ENCODE measurements at regions not wholly inside any gene's neighbourhood (a gene's known extent, or its start where the extent isn't known, plus 50 kb on each side); places are given as distances from the start of the nearest gene placed in this dataset.

DNA sequence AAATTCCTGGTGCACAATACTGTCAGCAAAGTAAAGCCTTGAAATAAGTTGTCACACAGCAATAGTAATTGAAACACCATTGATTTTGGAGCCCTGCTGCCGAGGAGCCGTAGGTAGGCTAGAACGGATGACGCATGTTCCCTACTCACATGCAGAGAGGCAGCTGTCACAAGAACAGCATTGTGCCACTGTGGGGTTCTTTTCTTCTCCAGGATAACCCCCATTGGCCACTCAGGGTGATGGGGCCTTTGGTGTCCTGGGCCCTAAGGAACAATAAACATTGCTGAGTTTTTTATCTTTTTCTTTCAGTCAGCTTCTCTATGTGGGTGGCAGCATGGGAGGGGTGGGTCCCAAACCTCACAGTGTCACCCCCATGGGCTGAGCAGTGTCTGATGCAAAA, 542.3 kb downstream of the BCOR start:
- TF ChIP-seq, protein P1, sequence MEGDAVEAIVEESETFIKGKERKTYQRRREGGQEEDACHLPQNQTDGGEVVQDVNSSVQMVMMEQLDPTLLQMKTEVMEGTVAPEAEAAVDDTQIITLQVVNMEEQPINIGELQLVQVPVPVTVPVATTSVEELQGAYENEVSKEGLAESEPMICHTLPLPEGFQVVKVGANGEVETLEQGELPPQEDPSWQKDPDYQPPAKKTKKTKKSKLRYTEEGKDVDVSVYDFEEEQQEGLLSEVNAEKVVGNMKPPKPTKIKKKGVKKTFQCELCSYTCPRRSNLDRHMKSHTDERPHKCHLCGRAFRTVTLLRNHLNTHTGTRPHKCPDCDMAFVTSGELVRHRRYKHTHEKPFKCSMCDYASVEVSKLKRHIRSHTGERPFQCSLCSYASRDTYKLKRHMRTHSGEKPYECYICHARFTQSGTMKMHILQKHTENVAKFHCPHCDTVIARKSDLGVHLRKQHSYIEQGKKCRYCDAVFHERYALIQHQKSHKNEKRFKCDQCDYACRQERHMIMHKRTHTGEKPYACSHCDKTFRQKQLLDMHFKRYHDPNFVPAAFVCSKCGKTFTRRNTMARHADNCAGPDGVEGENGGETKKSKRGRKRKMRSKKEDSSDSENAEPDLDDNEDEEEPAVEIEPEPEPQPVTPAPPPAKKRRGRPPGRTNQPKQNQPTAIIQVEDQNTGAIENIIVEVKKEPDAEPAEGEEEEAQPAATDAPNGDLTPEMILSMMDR (conservative IDR thresholded peaks at IDR 0.05; ENCODE audit: low read depth, low read length), result no peak
- no peak for DNase-seq (ENCODE audit: low read depth)

DNA sequence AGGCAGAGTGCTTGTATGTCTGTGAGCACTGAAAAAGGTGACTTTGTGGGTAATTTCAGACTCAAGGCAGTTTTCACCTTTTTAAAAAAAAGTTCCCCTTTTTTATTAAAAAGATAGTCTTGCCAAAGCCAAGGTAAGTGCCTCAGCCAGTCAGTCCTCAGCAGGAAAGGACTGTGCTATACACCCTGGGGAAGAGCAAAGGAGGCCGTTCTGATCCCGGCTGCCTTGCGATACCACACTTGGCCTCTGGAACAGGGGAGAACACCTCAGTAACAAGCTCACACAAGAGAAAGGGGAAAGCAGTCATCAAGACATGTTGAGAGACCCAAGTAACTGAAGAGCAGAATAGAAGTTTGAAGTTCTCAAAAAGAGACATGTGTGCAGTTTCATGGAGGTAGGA, 541.7 kb downstream of the BCOR start:
- TF ChIP-seq, protein P1 (conservative IDR thresholded peaks at IDR 0.05; ENCODE audit: low read depth, low read length), result no peak
- H3K4me3 ChIP-seq (ENCODE audit: low read depth, low read length), result no peak overlapping the region
- no peak for DNase-seq (ENCODE audit: low read depth)

More for the DNA sequence above, 542.3 kb downstream of the BCOR start:
- H3K4me3 ChIP-seq (ENCODE audit: low read depth, low read length), result no peak overlapping the region

DNA sequence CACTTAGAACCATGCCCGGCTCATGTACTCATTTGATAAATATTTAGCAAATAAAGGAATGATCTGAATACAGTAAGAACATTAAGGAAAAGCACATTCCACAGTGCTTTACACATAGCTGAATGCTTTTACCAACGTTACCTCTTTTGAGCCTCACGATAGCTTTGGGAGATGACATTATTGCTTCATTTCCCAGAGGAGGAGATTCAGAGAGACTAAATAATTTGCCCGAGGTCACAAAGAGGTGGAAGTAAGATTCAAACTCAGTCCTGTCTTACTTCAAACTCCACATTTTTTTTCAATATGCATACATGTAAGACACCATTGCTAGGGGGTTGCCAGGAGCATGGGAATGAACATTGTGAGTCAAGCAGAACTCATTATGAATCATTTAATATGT, 538.5 kb downstream of the BCOR start:
- TF ChIP-seq, protein P1 (conservative IDR thresholded peaks at IDR 0.05; ENCODE audit: low read depth, low read length), result no peak
- DNase-seq (ENCODE audit: low read depth), result no peak
- H3K4me3 ChIP-seq (ENCODE audit: low read depth, low read length), result no peak overlapping the region

DNA sequence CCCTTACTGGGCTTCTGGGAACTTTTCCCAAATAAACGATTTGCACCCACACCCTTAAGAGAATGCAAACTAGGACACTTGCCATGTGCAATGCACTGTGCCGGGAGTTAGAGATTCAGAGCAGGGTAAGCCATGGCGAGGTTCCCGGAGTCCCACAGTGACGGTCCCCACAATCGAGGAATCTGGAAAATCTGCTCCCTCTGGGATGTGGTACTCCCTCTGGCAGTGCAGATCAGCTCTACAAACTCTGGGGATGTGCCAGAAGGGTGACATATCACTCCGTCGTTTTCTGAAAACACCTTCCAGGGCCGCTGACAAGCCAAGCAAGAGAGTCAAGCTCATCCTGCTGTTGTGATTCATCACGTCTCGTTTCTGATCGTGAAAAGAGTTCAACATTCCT, 537.5 kb downstream of the BCOR start:
- no peak for DNase-seq (ENCODE audit: low read depth)
- TF ChIP-seq, protein P1 (conservative IDR thresholded peaks at IDR 0.05; ENCODE audit: low read depth, low read length), result no peak
- no peak overlapping the region for H3K4me3 ChIP-seq (ENCODE audit: low read depth, low read length)

DNA sequence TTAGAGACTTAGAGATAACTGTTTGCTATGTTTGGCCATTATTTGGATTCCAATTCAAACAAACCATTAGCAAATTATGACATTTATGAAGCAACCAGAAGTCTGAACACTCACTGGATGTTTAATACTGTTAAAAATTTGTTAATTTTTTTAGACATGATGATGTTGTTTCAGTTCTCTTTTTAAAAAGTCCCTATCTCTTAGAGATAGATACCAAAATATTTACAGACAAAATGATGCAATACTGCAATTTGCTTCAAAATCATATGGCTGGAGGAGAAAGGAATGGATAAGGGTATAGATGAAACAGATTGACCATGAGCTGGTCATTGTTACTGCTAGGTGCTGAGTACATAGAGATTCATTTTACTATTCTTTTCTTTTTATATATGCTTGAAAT, 534.6 kb downstream of the BCOR start:
- no peak for DNase-seq (ENCODE audit: low read depth)

DNA sequence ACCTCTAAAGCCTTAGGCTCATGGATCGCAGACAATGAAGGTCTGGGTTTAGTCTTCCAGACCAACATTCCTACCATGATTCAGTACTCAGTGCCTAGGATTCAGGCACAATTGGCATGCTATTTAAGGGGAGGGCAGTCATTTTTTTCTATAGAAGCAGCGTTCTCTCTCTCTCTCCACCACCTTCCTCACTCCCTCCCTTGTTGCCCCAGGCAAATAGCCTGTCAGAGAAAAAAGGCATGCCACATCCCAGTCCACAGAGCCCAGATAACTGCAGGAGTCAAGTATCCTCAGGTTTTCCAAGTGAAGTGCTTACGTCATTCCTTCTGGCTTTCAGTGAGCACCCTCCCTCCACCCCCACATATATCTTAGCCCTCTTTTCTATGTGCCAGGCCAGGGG, 533.0 kb downstream of the BCOR start:
- DNase-seq (ENCODE audit: low read depth), result no peak
- TF ChIP-seq, protein P1 (conservative IDR thresholded peaks at IDR 0.05; ENCODE audit: low read depth, low read length), result no peak
- no peak overlapping the region for H3K4me3 ChIP-seq (ENCODE audit: low read depth, low read length)

More for the DNA sequence above, 534.6 kb downstream of the BCOR start:
- no peak overlapping the region for H3K4me3 ChIP-seq (ENCODE audit: low read depth, low read length)
- TF ChIP-seq, protein P1 (conservative IDR thresholded peaks at IDR 0.05; ENCODE audit: low read depth, low read length), result no peak

DNA sequence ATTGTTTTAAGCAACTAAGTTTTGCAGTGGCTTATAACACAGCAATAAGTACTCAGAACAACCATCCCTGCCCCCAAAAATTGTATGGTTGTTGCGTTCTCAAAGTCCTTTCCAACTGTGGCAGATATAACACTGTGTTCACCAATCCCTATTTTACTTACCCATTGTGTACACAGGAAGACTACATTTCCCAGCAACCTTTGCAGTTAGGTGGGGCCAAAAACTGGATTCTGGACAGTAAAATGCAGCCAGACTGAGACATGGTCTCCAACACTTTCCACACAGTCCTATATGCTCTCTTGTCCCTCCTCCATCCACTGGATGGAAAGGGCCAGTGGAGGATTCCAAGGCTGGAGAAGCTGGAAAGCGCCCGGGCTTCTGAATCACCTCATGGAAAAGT, 523.6 kb downstream of the BCOR start:
- DNase-seq (ENCODE audit: low read depth), result no peak
- TF ChIP-seq, protein P1 (conservative IDR thresholded peaks at IDR 0.05; ENCODE audit: low read depth, low read length), result no peak
- H3K4me3 ChIP-seq (ENCODE audit: low read depth, low read length), result no peak overlapping the region
